ENCODE measurements at regions not wholly inside any gene's neighbourhood (a gene's known extent, or its start where the extent isn't known, plus 50 kb on each side); places are given as distances from the start of the nearest gene placed in this dataset.
"Not testable (repeated sequence)": the region's sequence is repeated elsewhere in the genome, so short reads cannot be mapped to it uniquely, and the experiment has no call there.

DNA sequence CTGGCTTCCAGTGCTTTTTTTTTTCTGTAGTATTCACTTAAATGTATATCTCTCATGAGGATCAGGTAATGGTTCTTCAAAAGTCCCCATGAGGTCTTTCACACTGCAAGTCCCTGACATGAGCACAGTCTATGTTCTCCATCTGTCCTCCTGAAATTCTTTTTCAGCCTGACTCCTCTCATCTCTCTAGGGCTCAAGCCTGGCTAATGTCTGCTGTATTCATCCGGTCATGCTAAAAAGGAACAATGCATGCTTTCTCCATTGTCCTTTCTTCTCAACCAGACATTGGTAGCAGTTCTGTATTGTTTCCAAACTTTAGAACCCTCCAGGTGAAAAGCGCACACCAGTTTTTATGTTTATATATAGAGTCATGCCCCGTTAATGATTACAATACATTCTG is 368.3 kb upstream of the OLFM3 start:
- DNase-seq (ENCODE audit: low spot score) (no peak), FAIRE-seq (no peak)

DNA sequence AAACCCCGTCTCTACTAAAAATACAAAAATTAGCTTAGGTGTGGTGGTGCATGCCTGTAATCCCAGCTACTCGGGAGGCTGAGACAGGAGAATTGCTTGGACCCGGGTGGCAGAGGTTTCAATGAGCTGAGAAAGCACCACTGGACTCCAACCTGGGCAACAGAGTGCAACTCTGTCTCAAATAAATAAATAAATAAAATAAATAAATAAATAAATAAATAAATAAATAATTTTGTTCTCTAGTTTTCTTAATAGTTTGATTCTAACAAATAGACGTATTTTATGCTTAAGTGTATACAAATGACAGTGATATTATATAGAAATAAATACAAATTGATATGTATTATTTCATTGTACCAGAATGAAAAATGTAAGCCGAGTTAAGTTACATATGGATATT is 339.9 kb upstream of the OLFM3 start:
- DNase-seq (ENCODE audit: low spot score) (no peak), FAIRE-seq (no peak)

DNA sequence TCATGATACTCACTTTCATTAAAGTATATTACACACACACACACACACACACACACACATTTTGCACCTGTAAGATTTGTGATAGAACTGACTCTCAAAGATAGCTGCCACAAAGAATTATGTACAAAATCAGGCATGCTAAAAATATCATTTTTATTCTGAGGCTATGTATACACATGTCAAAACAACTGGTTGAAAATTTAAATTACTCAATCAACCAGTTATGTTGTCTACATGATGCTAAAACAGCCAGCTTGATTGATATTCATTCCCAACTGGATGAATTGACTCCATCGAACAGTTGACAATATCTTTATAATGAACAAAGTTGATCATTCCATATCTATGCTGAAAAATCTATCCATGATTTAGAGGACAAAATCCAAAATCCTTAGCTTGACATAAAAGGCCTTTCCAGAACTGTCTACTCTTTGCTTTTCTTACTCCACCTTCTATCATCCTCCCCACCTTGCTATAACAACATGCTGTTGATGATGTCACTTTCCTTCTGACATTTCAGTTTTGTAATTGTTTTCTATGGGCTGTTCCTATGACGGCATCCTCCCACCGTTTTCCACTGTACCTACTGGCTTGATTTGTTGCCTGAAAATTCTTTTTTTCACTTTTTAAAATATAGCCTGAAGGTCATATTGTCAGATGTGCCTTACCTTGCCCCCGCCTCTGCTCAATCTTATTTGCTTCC is 321.5 kb upstream of the OLFM3 start:
- DNase-seq (ENCODE audit: low spot score), result no peak
- no peak for FAIRE-seq

- FAIRE-seq (no peak), DNase-seq (ENCODE audit: low spot score) (no peak)
Observed at GRCh38 chr1:102315096-102315495, 318.4 kb upstream of the OLFM3 start.

- DNase-seq (ENCODE audit: low spot score) (no peak), FAIRE-seq (no peak)
Observed at GRCh38 chr1:102296116-102296515, 299.4 kb upstream of the OLFM3 start.

DNA sequence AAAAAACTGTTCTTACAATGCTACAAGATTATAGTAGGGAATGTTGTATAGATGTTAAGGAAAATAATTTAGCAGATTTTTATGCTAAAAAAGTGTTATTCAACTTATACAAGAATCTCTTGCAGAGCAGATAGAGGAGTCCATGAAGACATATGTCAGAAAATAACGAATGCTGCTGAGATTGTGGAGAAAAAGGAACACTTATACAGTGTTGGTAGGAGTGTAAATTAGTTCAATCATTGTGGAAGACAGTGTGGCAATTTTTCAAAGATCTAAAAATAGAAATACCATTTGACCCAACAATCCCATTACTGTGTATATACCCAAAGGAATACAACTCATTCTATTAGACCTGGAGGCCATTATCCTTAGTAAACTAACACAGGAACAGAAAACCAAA is 286.2 kb upstream of the OLFM3 start:
- no peak for FAIRE-seq
- DNase-seq (ENCODE audit: low spot score), result no peak

GRCh38 chr1:102262994-102263393 is 266.3 kb upstream of the OLFM3 start:
- no peak for DNase-seq (ENCODE audit: low spot score)
- no peak for FAIRE-seq

GRCh38 chr1:102252731-102253505 is 256.2 kb upstream of the OLFM3 start:
- DNase-seq (ENCODE audit: low spot score) (no peak), FAIRE-seq (no peak)

DNA sequence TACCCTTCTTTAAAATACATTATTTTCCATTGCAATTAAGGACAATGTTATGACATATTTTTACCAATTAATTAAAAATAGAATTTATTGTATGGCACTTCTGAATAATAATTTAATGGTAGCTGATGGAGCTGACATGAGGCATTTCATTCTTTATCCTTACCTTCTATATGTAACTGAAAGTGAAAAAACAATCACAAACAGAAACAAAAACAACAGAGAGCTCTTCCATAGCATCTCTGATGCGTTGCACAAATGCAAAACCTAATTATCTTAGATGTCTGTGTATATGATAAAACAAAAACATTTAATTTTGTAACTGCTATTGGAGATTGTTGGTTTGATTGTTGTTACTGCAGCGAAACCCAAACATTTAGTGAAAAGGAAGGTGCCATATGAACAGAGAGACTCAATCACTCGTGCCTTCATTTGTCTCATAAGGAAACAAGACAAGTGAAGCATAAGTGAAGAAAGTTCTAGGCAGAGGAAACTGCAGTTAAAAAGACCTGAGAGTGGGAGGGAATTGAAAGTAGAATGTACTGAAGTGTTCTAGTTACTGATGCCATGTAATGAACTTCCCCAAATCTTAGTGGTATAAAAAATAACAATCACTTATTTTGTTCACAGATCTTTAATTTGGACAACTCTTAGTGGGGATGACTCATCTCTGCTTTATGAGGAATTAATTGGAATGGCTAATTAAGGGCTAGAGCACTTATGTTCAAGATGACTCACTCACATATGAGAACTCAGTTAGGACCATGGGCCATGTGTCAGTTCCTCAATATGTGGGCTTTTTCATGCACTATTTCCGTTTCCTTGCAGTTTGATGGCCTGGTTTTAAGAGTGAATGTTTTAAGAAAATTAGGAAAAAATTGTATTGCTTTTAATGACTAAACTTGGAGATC is 245.0 kb upstream of the OLFM3 start:
- DNase-seq (ENCODE audit: low spot score) (no peak), FAIRE-seq (no peak)

- no peak for DNase-seq (ENCODE audit: low spot score)
- no peak for FAIRE-seq
Observed at GRCh38 chr1:102239247-102239646, 242.5 kb upstream of the OLFM3 start.

DNA sequence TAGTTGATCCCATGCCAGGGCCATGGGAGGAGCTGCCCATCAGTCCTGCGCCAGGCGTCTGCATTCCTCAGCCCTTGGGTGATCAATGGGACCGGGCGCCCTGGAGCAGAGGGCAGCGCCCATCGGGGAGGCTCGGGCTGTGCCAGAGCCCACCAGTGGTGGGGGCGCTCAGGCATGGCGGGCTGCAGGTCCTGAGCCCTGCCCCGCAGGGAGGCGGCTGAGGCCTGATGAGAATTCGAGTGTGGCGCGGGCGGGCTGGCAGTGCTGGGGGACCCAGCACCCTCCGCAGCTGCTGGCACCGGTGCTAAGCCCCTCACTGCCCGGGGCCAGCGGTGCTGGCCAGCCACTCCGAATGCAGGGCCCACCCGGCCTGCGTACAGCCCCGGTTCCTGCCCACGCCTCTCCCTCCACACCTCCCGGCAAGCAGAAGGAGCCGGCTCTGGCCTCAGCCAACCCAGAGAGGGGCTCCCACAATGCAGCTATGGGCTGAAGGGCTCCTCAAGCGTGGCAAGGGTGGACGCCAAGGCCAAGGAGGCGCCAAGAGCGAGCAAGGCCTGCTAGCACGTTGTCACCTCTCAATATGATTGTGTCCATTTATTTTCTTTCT is 238.1 kb upstream of the OLFM3 start:
- FAIRE-seq (no peak), DNase-seq (ENCODE audit: low spot score) (no peak)

- DNase-seq (ENCODE audit: low spot score) (no peak), FAIRE-seq (no peak)
Observed at GRCh38 chr1:102219463-102219862, 222.7 kb upstream of the OLFM3 start.

- not testable (repeated sequence) for DNase-seq (ENCODE audit: low spot score); FAIRE-seq
Observed at GRCh38 chr1:102210891-102211290, 214.2 kb upstream of the OLFM3 start.

DNA sequence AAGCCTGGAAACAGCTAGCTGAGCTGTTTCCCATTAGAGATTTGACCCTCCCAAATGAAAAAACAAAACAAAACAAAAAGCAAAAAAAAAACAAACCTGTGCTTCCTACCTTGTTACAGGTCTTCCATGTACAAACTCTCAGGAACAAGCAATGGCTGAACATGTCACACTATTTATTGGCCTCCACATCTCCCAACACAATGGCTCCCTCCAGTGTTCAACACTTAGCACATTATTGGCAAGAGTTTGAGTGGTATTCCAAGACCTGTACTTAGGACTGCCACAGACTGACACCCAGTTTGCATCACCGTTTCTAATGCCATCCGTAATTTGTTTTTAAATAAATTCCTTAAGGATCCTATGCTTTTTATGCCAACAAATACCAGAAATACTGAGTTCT is 195.0 kb upstream of the OLFM3 start:
- no peak for FAIRE-seq
- peak; percentile 12 for DNase-seq (ENCODE audit: low spot score)

GRCh38 chr1:102190429-102190828 is 193.7 kb upstream of the OLFM3 start:
- no peak for DNase-seq (ENCODE audit: low spot score)
- FAIRE-seq, result no peak

- FAIRE-seq (no peak), DNase-seq (ENCODE audit: low spot score) (no peak)
Observed at GRCh38 chr1:102186536-102186935, 189.8 kb upstream of the OLFM3 start.

DNA sequence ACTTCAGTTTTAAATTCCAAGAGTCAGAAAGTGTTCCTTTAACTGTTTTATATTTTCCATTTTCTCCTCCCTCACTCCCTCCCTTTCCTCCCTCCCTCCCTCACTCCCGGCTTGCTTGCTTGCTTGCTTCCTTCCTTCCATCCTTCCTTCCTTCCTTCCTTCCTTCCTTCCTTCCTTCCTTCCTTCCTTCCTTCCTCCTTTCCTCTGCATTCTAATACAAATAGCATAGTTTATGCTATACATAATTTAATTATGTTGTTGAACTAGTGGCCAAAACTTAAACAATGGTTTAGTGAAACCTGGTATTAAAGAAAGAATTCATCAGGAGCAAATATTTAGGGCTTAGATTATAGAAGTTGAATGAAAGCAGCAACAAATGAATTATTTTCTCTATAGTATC is 188.5 kb upstream of the OLFM3 start:
- DNase-seq (ENCODE audit: low spot score) (no peak), FAIRE-seq (no peak)

GRCh38 chr1:102184477-102184876 is 187.8 kb upstream of the OLFM3 start:
- DNase-seq (ENCODE audit: low spot score), result no peak
- no peak for FAIRE-seq

- FAIRE-seq, result no peak
Observed at GRCh38 chr1:102183711-102184110, 187.0 kb upstream of the OLFM3 start.

DNA sequence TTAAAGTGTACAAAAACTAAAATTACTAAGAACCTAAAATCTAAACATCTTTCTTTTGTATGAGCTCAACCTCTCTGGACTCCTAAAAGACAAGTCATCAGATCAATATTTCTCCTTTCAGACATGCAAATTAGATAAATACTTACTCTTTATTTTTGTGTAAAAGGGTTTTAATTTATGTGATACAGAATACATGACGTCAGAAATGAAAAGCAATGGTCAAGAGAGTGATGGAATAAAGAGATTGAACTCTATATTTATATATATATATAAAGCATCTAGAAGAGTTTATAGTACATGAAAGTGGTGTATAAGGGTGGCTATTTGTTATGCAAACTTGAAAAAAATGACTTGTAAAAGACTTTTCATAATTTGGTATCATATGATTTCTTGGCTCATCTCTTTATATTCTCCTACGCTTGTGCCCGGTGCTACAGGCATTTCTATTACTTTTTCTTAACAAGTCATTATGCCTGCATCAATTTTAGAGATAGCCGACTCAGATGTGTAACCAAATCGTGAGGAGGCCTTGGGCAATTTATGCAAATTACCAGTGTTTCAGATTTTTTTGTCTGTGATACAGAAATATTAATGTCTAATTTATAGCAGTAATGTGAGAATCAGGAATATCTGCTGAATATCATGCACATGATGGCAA is 186.0 kb upstream of the OLFM3 start:
- FAIRE-seq (no peak), DNase-seq (ENCODE audit: low spot score) (no peak)

More at GRCh38 chr1:102183711-102184110, 187.0 kb upstream of the OLFM3 start:
- DNase-seq (ENCODE audit: low spot score), result no peak

DNA sequence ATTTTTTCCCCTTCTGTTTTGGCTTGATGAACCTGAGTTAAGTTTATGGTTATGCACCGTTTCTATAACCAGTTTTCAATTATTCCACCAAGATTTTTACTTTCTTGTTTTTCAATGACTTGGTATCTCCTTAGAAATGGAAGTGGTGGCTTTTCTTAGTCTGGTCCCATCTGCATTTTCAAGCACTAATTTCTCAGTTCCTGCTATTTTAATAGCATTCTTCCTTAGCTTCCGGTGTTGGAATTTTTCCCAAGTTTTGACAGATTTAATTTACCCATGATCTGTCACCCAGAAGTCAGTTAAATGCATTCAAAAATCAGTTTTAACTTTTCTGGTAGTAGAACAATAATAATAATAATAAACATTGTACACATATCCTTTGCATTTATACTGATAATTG is 184.6 kb upstream of the OLFM3 start:
- no peak for FAIRE-seq

More for the DNA sequence above, 184.6 kb upstream of the OLFM3 start:
- no peak for DNase-seq (ENCODE audit: low spot score)

Measured in RCC 7860 (cell line).